ENCODE measurements at regions not wholly inside any gene's neighbourhood (a gene's known extent, or its start where the extent isn't known, plus 50 kb on each side); places are given as distances from the start of the nearest gene placed in this dataset.

- WGBS, 2 donors = 47 to 56% methylated on average over 3 of the region's 3 CpGs
- no peak for TF ChIP-seq POLR2A (IDR thresholded peaks at IDR 0.05)
- TF ChIP-seq, protein P1, sequence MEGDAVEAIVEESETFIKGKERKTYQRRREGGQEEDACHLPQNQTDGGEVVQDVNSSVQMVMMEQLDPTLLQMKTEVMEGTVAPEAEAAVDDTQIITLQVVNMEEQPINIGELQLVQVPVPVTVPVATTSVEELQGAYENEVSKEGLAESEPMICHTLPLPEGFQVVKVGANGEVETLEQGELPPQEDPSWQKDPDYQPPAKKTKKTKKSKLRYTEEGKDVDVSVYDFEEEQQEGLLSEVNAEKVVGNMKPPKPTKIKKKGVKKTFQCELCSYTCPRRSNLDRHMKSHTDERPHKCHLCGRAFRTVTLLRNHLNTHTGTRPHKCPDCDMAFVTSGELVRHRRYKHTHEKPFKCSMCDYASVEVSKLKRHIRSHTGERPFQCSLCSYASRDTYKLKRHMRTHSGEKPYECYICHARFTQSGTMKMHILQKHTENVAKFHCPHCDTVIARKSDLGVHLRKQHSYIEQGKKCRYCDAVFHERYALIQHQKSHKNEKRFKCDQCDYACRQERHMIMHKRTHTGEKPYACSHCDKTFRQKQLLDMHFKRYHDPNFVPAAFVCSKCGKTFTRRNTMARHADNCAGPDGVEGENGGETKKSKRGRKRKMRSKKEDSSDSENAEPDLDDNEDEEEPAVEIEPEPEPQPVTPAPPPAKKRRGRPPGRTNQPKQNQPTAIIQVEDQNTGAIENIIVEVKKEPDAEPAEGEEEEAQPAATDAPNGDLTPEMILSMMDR (IDR thresholded peaks at IDR 0.05) = no peak
- ATAC-seq (no peak), DNase-seq (no peak)
- Histone ChIP-seq H3K4me1 (no peaks in the 10 kb centered on the region), H3K36me3 (replicated peaks in 1 of 2; ENCODE audit: insufficient read depth in 1 of 2, low read depth in 2 of 2) (no peaks in the 10 kb centered on the region), H3K27me3 (no peaks in the 10 kb centered on the region), H3K27ac (peak overlapping the region in 2 of 4 donors; percentile 23 to 32), H3K4me3 (no peak overlapping the region), H3K9me3 (no peaks in the 10 kb centered on the region)
- intact Hi-C loops (cut with DNase I) = no loop called here
These were observed 293.1 kb downstream of the SOX4 start for GRCh38 chr6:21886542-21887151.

DNA sequence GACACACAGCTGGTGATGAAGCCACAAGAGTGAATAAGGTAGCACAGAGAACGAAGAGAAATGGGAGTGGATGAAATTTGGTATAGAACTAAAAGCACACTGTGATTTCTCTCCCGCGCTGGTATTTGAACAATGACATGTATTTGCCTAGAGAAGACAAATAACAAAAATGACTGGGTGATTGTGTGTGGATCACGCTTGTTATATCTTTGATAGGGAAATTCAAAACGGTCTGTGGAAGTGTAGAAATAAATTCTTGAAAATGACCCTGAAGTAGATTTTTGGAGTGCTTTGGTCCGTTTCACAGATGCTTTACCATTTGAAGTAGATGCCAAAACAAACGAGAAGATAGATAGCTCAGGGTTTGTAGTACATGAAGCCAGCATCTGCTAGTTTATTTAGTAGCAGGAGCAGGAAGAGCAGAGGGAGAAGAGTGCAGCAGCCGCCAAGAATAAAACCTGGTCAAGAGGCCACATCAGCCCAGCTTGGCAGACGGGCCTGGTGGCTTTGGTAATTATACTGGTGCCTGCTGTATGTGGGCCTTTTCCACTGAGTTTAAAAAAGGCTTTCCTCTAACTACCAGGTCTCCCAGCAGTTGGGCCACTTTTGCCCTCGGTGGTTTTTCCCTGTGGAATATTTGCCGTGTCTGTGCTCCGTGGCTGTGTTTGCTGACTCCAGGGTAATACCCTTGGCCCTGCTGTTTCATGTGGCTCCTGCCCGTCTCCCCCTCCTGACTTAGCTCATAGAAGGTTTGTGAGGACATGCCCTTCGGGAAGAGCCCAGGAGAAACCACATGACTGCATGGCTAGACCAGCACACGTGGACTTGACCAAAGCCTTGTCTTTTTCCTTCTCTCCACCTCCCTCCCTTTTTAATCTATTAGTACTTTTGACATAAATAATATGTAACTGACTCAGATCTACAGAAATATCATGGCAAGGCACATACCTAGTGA lies 294.0 kb downstream of the SOX4 start:
- ATAC-seq = no peak
- TF ChIP-seq, protein P1 (IDR thresholded peaks at IDR 0.05) = no peak
- no peak for TF ChIP-seq POLR2A (IDR thresholded peaks at IDR 0.05)
- Histone ChIP-seq H3K4me1 (no peaks in the 10 kb centered on the region), H3K9me3 (no peaks in the 10 kb centered on the region), H3K4me3 (no peak overlapping the region), H3K27me3 (no peaks in the 10 kb centered on the region), H3K36me3 (replicated peaks in 1 of 2; ENCODE audit: insufficient read depth in 1 of 2, low read depth in 2 of 2) (no peaks in the 10 kb centered on the region), H3K27ac (no peak overlapping the region)
- 38 to 46% methylated on average over 15 of the region's 15 CpGs for WGBS, 2 donors
- no peak for DNase-seq
- intact Hi-C loops (cut with DNase I) = no loop called here

- ATAC-seq (no peak), DNase-seq (no peak)
- Histone ChIP-seq H3K27ac (no peak overlapping the region), H3K27me3 (no peaks in the 10 kb centered on the region), H3K4me3 (no peak overlapping the region), H3K9me3 (no peaks in the 10 kb centered on the region), H3K36me3 (replicated peaks in 1 of 2; ENCODE audit: insufficient read depth in 1 of 2, low read depth in 2 of 2) (no peaks in the 10 kb centered on the region), H3K4me1 (no peaks in the 10 kb centered on the region)
- WGBS, 2 donors = 82 to 100% methylated on average over 3 of the region's 3 CpGs
- TF ChIP-seq, protein P1 (IDR thresholded peaks at IDR 0.05) = no peak
- no peak for TF ChIP-seq POLR2A (IDR thresholded peaks at IDR 0.05)
- intact Hi-C loops (cut with DNase I) = no loop called here
These were observed 297.5 kb downstream of the SOX4 start for GRCh38 chr6:21891080-21891479.

DNA sequence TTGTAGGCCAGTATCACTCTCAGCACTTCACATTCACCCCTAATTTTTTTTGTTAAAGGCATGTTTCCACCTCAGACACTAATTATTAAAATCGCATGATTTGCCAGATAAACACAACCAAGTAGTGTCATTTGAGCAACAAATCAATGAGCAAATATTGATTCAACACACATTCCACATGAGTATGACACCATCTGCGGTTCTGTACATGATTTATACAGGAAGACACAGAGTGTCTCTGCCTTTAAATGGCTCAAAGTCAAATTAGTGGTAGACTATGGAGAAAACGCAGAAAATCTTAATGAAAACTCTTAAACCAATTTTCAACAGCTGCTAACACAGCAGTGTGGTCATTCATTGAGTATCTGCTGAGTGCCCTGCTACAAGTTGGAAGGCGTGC lies 300.2 kb downstream of the SOX4 start:
- no peaks in the 10 kb centered on the region for H3K9me3 ChIP-seq
- H3K27ac ChIP-seq = no peak overlapping the region
- H3K27me3 ChIP-seq = no peaks in the 10 kb centered on the region
- no peak for DNase-seq
- 39 to 41% methylated on average over 4 of the region's 4 CpGs for WGBS, 2 donors
- H3K36me3 ChIP-seq (replicated peaks in 1 of 2; ENCODE audit: insufficient read depth in 1 of 2, low read depth in 2 of 2) = no peaks in the 10 kb centered on the region
- no peak overlapping the region for H3K4me3 ChIP-seq
- ATAC-seq = no peak
- H3K4me1 ChIP-seq = no peaks in the 10 kb centered on the region
- TF ChIP-seq POLR2A (IDR thresholded peaks at IDR 0.05) = no peak
- TF ChIP-seq, protein P1 (IDR thresholded peaks at IDR 0.05) = no peak
- intact Hi-C loops (cut with DNase I) = no loop called here
